Stimulated activated naive CD8-positive, alpha-beta T cell treated with anti-CD3 and anti-CD28 coated beads, Interleukin-15, Interleukin-2, amounts not matched to agents 100 ng/mL and 50 ng/mL, for 24 hours (primary cell): ENCODE measurements at regions not wholly inside any gene's neighbourhood (a gene's known extent, or its start where the extent isn't known, plus 50 kb on each side); places are given as distances from the start of the nearest gene placed in this dataset.

Experiments used
- H3K27ac Mint-ChIP-seq: one replicate; pipeline ENCODE4 v1.8.0; 2021; ENCODE audit warnings: mild to moderate bottlenecking, mixed read lengths
- H3K27me3 Mint-ChIP-seq: one replicate; pipeline ENCODE4 v1.8.0; 2021; ENCODE audit warnings: mixed read lengths
- H3K36me3 Mint-ChIP-seq: one replicate; pipeline ENCODE4 v1.8.0; 2021; ENCODE audit warnings: low read depth, mixed read lengths
- H3K4me1 Mint-ChIP-seq: one replicate; pipeline ENCODE4 v1.8.0; 2021; ENCODE audit warnings: low read depth, mixed read lengths
- H3K4me3 Mint-ChIP-seq: one replicate; pipeline ENCODE4 v1.8.0; 2021; ENCODE audit warnings: mild to moderate bottlenecking, mixed read lengths
- H3K9me3 Mint-ChIP-seq: one replicate; pipeline ENCODE4 v1.8.0; 2021; ENCODE audit warnings: mixed read lengths

DNA sequence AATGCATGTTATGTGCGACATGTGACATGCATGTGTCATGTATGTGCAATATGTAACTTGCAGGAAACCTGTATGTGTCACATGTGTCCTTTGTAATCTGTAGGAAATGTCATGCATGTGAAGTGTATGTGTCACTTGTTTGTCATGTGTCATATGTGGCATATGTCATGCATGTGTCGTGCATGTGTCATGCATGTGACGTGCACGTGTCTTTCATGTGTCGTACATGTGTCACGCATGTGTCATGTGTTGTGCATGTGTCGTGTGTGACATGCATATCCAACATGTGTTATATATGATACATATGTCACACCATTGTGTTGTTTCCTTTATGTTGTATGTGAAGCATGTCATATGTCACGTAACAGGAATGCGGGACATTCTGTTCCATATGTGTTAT is 2153.2 kb upstream of the PIK3C3 start:
- no peak overlapping the region for H3K4me3 Mint-ChIP-seq
- H3K4me1 Mint-ChIP-seq, result peaks cover 14% of the 10 kb centered on the region
- no peaks in the 10 kb centered on the region for H3K36me3 Mint-ChIP-seq
- peaks cover 20% of the 10 kb centered on the region for H3K9me3 Mint-ChIP-seq
- H3K27me3 Mint-ChIP-seq, result peaks cover 9% of the 10 kb centered on the region
- no peak overlapping the region for H3K27ac Mint-ChIP-seq

- Mint-ChIP-seq H3K4me3 (no peak overlapping the region), H3K4me1 (peaks cover 14% of the 10 kb centered on the region), H3K9me3 (peaks cover 15% of the 10 kb centered on the region), H3K36me3 (no peaks in the 10 kb centered on the region), H3K27ac (no peak overlapping the region), H3K27me3 (peaks cover 9% of the 10 kb centered on the region)
These were observed 2154.0 kb upstream of the PIK3C3 start for GRCh38 chr18:39801010-39801409.

DNA sequence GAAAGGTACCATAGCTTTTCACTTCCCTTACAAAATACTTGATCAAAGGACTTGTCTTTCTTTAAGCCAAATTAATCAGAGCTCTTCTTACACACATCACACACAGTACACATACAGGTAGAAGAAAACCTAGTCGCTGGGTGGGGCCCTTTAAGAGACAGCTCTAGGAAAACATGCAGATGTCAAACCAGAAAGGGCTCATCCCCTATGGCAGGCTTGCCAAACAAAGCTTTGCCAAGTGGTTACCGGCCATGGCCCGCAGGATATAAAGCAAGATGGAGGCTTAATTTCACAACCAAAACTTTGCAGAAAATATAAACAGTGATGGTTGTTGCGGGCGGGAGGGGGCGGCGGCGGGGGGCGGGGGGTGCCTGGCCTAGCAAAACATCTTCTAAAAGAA is 2156.0 kb upstream of the PIK3C3 start:
- Mint-ChIP-seq H3K27me3 (peaks cover 9% of the 10 kb centered on the region), H3K4me3 (peak overlapping the region; percentile 77), H3K9me3 (peaks cover 6% of the 10 kb centered on the region), H3K4me1 (peaks cover 14% of the 10 kb centered on the region), H3K36me3 (no peaks in the 10 kb centered on the region), H3K27ac (no peak overlapping the region)

- Mint-ChIP-seq H3K27ac (no peak overlapping the region), H3K36me3 (no peaks in the 10 kb centered on the region), H3K4me3 (no peak overlapping the region), H3K4me1 (peaks cover 14% of the 10 kb centered on the region), H3K9me3 (peaks cover 6% of the 10 kb centered on the region), H3K27me3 (peaks cover 9% of the 10 kb centered on the region)
These were observed 2158.6 kb upstream of the PIK3C3 start for GRCh38 chr18:39796393-39796792.

DNA sequence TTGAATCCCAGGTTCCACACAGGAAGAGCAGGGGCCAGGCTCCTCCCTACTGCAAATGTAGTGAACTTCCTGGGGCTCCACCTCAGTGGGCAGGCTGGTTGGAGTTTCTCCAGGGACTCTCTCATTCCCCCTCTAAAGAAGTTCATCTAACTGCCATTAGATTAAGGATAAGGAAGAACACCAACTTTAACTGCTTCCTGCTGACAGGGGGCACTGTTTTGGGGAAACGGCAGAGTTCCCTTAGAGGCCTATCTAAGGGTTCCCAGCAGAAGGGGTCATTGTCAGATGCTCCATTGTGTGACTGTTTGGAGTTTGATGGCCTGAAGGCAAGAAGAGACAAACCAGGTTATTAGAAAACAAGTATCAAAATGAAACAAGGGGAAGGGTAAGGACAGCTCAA is 2159.7 kb upstream of the PIK3C3 start:
- peaks cover 11% of the 10 kb centered on the region for H3K4me1 Mint-ChIP-seq
- H3K27ac Mint-ChIP-seq, result no peak overlapping the region
- peaks cover 3% of the 10 kb centered on the region for H3K9me3 Mint-ChIP-seq
- peaks cover 9% of the 10 kb centered on the region for H3K27me3 Mint-ChIP-seq
- H3K36me3 Mint-ChIP-seq, result no peaks in the 10 kb centered on the region
- H3K4me3 Mint-ChIP-seq, result no peak overlapping the region

GRCh38 chr18:39793609-39794008 is 2161.4 kb upstream of the PIK3C3 start:
- Mint-ChIP-seq H3K27me3 (peaks cover 3% of the 10 kb centered on the region), H3K27ac (no peak overlapping the region), H3K36me3 (no peaks in the 10 kb centered on the region), H3K4me3 (no peak overlapping the region), H3K9me3 (no peaks in the 10 kb centered on the region), H3K4me1 (no peaks in the 10 kb centered on the region)

- no peak overlapping the region for H3K4me3 Mint-ChIP-seq
- H3K4me1 Mint-ChIP-seq, result no peaks in the 10 kb centered on the region
- H3K27ac Mint-ChIP-seq, result no peak overlapping the region
- no peaks in the 10 kb centered on the region for H3K9me3 Mint-ChIP-seq
- no peaks in the 10 kb centered on the region for H3K36me3 Mint-ChIP-seq
- H3K27me3 Mint-ChIP-seq, result no peaks in the 10 kb centered on the region
These were observed 2166.7 kb upstream of the PIK3C3 start for GRCh38 chr18:39788383-39788782.

GRCh38 chr18:39786477-39786876 is 2168.6 kb upstream of the PIK3C3 start:
- H3K4me1 Mint-ChIP-seq, result no peaks in the 10 kb centered on the region
- no peak overlapping the region for H3K27ac Mint-ChIP-seq
- no peaks in the 10 kb centered on the region for H3K36me3 Mint-ChIP-seq
- H3K9me3 Mint-ChIP-seq, result no peaks in the 10 kb centered on the region
- no peak overlapping the region for H3K4me3 Mint-ChIP-seq
- H3K27me3 Mint-ChIP-seq, result no peaks in the 10 kb centered on the region

GRCh38 chr18:39784541-39784940 is 2170.5 kb upstream of the PIK3C3 start:
- no peaks in the 10 kb centered on the region for H3K9me3 Mint-ChIP-seq
- no peaks in the 10 kb centered on the region for H3K36me3 Mint-ChIP-seq
- H3K4me1 Mint-ChIP-seq, result no peaks in the 10 kb centered on the region
- no peak overlapping the region for H3K4me3 Mint-ChIP-seq
- no peaks in the 10 kb centered on the region for H3K27me3 Mint-ChIP-seq
- H3K27ac Mint-ChIP-seq, result no peak overlapping the region

DNA sequence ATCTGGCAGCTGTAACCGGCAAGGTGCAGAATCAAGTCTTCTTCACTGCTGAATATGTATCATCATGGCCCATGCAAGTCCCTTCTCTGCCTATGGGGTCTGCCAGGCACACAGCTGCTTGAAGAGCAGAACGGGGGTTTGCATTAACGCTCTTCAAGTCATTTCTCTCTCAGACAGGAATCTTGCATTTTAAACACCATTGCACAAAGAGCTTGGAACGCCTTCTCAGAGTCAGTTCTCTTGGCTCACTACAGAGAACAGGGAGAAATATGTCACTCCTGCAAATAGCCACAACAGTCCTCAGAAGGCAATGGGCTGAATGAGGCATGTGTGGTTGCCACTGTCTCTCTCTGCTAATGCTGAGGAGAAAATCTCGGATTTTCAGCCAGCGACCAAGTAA is 2173.5 kb upstream of the PIK3C3 start:
- no peaks in the 10 kb centered on the region for H3K27me3 Mint-ChIP-seq
- H3K9me3 Mint-ChIP-seq, result no peaks in the 10 kb centered on the region
- H3K4me3 Mint-ChIP-seq, result no peak overlapping the region
- H3K4me1 Mint-ChIP-seq, result no peaks in the 10 kb centered on the region
- H3K36me3 Mint-ChIP-seq, result no peaks in the 10 kb centered on the region
- H3K27ac Mint-ChIP-seq, result no peak overlapping the region

DNA sequence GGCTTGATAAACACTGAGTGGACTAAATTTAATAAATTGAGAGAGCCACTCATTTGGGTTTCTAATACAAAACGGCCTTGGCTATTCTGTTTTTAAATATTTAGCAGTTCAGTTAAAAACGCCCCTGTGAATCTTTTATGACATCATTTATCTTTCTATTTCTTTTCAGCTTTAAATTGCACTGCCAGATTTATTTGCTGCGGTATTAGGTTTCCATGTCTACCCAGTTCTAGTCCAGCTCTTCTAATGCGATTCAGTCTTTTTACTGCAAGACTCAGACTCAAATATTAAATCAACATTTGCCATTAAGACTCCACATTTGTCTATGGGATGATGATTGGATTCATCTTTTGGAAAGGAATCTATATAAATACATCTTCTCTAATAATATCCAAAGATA is 2174.3 kb upstream of the PIK3C3 start:
- Mint-ChIP-seq H3K9me3 (no peaks in the 10 kb centered on the region), H3K4me3 (no peak overlapping the region), H3K27me3 (no peaks in the 10 kb centered on the region), H3K4me1 (no peaks in the 10 kb centered on the region), H3K27ac (no peak overlapping the region), H3K36me3 (no peaks in the 10 kb centered on the region)

- H3K4me1 Mint-ChIP-seq, result no peaks in the 10 kb centered on the region
- no peaks in the 10 kb centered on the region for H3K27me3 Mint-ChIP-seq
- no peak overlapping the region for H3K27ac Mint-ChIP-seq
- H3K9me3 Mint-ChIP-seq, result no peaks in the 10 kb centered on the region
- H3K36me3 Mint-ChIP-seq, result no peaks in the 10 kb centered on the region
- no peak overlapping the region for H3K4me3 Mint-ChIP-seq
These were observed 2175.1 kb upstream of the PIK3C3 start for GRCh38 chr18:39779926-39780325.

DNA sequence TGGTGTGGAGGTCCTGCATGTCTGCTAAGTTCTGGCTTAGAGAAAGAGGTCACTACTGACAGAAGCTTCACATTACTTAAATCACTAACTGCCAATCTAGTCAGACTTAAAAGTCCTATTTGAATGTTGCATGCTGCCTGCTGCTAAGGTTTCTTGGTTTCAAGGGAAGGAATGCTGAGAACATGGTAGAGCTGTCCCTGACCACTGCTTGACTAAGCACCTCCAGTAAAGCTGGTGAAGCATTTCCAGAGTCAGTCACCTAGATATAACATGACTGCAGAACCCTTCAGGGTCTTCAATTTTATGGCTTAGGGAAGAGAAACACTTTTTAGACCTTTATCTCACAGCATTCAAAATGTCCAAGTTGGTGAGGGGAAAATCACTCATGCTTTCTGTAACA is 2178.3 kb upstream of the PIK3C3 start:
- Mint-ChIP-seq H3K27ac (no peak overlapping the region), H3K9me3 (no peaks in the 10 kb centered on the region), H3K4me1 (no peaks in the 10 kb centered on the region), H3K4me3 (no peak overlapping the region), H3K27me3 (no peaks in the 10 kb centered on the region), H3K36me3 (no peaks in the 10 kb centered on the region)

- no peaks in the 10 kb centered on the region for H3K36me3 Mint-ChIP-seq
- H3K27me3 Mint-ChIP-seq, result no peaks in the 10 kb centered on the region
- H3K9me3 Mint-ChIP-seq, result peaks cover 10% of the 10 kb centered on the region
- no peak overlapping the region for H3K27ac Mint-ChIP-seq
- H3K4me1 Mint-ChIP-seq, result no peaks in the 10 kb centered on the region
- H3K4me3 Mint-ChIP-seq, result no peak overlapping the region
These were observed 2180.0 kb upstream of the PIK3C3 start for GRCh38 chr18:39774957-39775598.

GRCh38 chr18:39773646-39774045 is 2181.4 kb upstream of the PIK3C3 start:
- Mint-ChIP-seq H3K36me3 (no peaks in the 10 kb centered on the region), H3K27ac (no peak overlapping the region), H3K4me3 (no peak overlapping the region), H3K4me1 (no peaks in the 10 kb centered on the region), H3K9me3 (peaks cover 14% of the 10 kb centered on the region), H3K27me3 (no peaks in the 10 kb centered on the region)

GRCh38 chr18:39772155-39772919 is 2182.7 kb upstream of the PIK3C3 start:
- no peaks in the 10 kb centered on the region for H3K4me1 Mint-ChIP-seq

More at GRCh38 chr18:39772155-39772919, 2182.7 kb upstream of the PIK3C3 start:
- Mint-ChIP-seq H3K27ac (no peak overlapping the region), H3K36me3 (no peaks in the 10 kb centered on the region), H3K27me3 (no peaks in the 10 kb centered on the region), H3K9me3 (peaks cover 14% of the 10 kb centered on the region), H3K4me3 (no peak overlapping the region)
